Panc1 (cell line): ENCODE measurements at regions not wholly inside any gene's neighbourhood (a gene's known extent, or its start where the extent isn't known, plus 50 kb on each side); places are given as distances from the start of the nearest gene placed in this dataset.

Experiments used
- ATAC-seq: fragments of 200-7000 bp; cut with Tn5 transposase; 2 replicates; pipeline ENCODE4 v1.9.1; 2020; ENCODE audit warnings: mild to moderate bottlenecking, moderate library complexity
- BruUV-seq: library from RNA; stranded (reverse); fragments of 400-500 nt; replicated peaks from 2 replicates; lab custom pipeline; 2021; lab: Mats Ljungman, UMichigan
- CTCF ChIA-PET: fragments of 300-600 bp; sonication (Branson Sonifier 250); formaldehyde crosslinking; loops from one replicate; lab custom pipeline; 2022; ENCODE audit warnings: antibody characterized with exemption; lab: Charles Lee
- POLR2A ChIA-PET: fragments of 300-600 bp; sonication (Branson Sonifier 250); formaldehyde crosslinking; loops from one replicate; lab custom pipeline; 2022; ENCODE audit warnings: antibody characterized with exemption; lab: Charles Lee
- DNase-seq: peaks from one replicate; pipeline ENCODE4 v3.0.0-alpha.2; 2010; ENCODE audit warnings: low read depth, low spot score
- H3K27ac ChIP-seq: 2 replicates; pipeline ENCODE4 v1.5.1; 2011; ENCODE audit warnings: mild to moderate bottlenecking, low read length, inconsistent platforms
- H3K27me3 ChIP-seq: fragments of 200-500 bp; sonication (Bioruptor generic); 2 replicates; pipeline ENCODE4 v1.6.0; 2014; ENCODE audit warnings: low read length, inconsistent platforms; ENCODE audit not compliant: control insufficient read depth, insufficient read depth
- H3K36me3 ChIP-seq: fragments of 200-500 bp; sonication (Bioruptor generic); 2 replicates; pipeline ENCODE4 v1.5.1; 2014; ENCODE audit warnings: inconsistent platforms, mild to moderate bottlenecking, low read length, moderate library complexity; ENCODE audit not compliant: control insufficient read depth, insufficient read depth
- H3K4me1 ChIP-seq: 2 replicates; pipeline ENCODE4 v1.5.1; 2011; ENCODE audit warnings: inconsistent platforms, mild to moderate bottlenecking, low read length, moderate library complexity; ENCODE audit not compliant: control insufficient read depth, insufficient read depth
- H3K4me3 ChIP-seq, 2 experiments: 2 replicates each; pipeline ENCODE4 v1.5.1; 2011 to 2012; ENCODE audit warnings: low read depth in 2 of 2, low read length in 2 of 2, mild to moderate bottlenecking in 2 of 2, inconsistent platforms in 1 of 2, moderate library complexity in 1 of 2
- H3K9me3 ChIP-seq: fragments of 200-500 bp; sonication (Bioruptor generic); 2 replicates; pipeline ENCODE4 v1.5.1; 2014; ENCODE audit warnings: low read depth, mild to moderate bottlenecking, inconsistent platforms, low read length, moderate library complexity; ENCODE audit not compliant: control insufficient read depth, insufficient read depth
- CTCF ChIP-seq: fragments of 450-650 bp; IDR thresholded peaks from 2 replicates; pipeline ENCODE4 v1.5.1; 2017; ENCODE audit warnings: mild to moderate bottlenecking
- POLR2AphosphoS5 ChIP-seq: IDR thresholded peaks from 2 replicates; pipeline ENCODE4 v1.6.1; 2012; ENCODE audit warnings: mild to moderate bottlenecking, low read depth, low read length, moderate library complexity
- REST ChIP-seq, 2 experiments: IDR thresholded peaks; 2 replicates each; pipeline ENCODE4 v1.6.1; 2011 to 2012; ENCODE audit warnings: low read depth in 2 of 2, control low read depth in 1 of 2, low read length in 1 of 2, mild to moderate bottlenecking in 1 of 2, moderate library complexity in 1 of 2; ENCODE audit not compliant: insufficient read depth in 1 of 2
- SIN3A ChIP-seq: IDR thresholded peaks from 2 replicates; pipeline ENCODE4 v1.6.1; 2012; ENCODE audit warnings: low read depth, mild to moderate bottlenecking, low read length, moderate library complexity, borderline replicate concordance; ENCODE audit not compliant: insufficient read depth
- TCF7L2 ChIP-seq: IDR thresholded peaks from 2 replicates; pipeline ENCODE4 v1.6.1; 2011; ENCODE audit warnings: mild to moderate bottlenecking, low read depth, low read length, inconsistent platforms
- in situ Hi-C: cut with HindIII; loops from 2 replicates; pipeline ENCODE4 v1.10.0; 2016; ENCODE audit warnings: low sequenced_read_pairs, low pct_unique_long_range_greater_than_20kb
- intact Hi-C: fragments of 100-400 bp; cut with micrococcal nuclease; formaldehyde crosslinking; loops from one replicate; pipeline ENCODE4 v1.10.0; 2022; ENCODE audit not compliant: unreplicated experiment

DNA sequence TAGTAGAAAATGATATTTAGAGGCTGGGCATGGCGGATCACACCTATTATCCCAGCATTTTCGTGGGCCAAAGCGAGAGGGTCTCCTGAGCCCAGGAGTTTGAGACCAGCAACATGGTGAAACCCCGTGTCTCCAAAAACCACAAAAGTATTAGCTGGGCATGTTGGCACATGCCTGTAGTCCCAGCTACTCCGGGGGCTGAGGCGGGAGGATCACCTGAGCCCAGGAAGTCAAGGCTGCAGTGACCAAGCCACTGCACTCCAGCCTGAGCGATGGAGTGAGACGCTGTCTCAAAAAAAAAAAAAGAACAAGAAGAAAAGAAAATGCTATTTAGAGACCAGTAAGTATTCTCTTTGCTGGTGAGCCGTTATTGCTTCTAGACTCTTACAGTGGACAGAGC is 79.2 kb upstream of the MDM1 start:
- CTCF ChIA-PET = no interaction called here
- Histone ChIP-seq H3K27me3 (no peaks in the 10 kb centered on the region), H3K9me3 (no peaks in the 10 kb centered on the region), H3K27ac (peak overlapping the region; percentile 48; the same call in 1 of the 2 replicates), H3K4me1 (peaks cover 8% of the 10 kb centered on the region), H3K4me3 (no peak overlapping the region), H3K36me3 (no peaks in the 10 kb centered on the region)
- ATAC-seq (no peak), DNase-seq (no peak)
- TF ChIP-seq CTCF (no peak), SIN3A (no peak), REST (IDR thresholded peaks at IDR 0.05; ENCODE audit: insufficient read depth in 1 of 2, low read depth in 2 of 2, low read length in 1 of 2) (no peak), POLR2AphosphoS5 (no peak), TCF7L2 (no peak)
- in situ Hi-C loops (no loop called here), intact Hi-C loops (no loop called here)
- POLR2A ChIA-PET = interaction anchor here (0.6 kb wide), 1 partner anchor 39 kb away, joined by 6 read pairs; no protein-coding TSS in a partner anchor
- BruUV-seq = no TSS peak

- ChIA-PET CTCF (no interaction called here), POLR2A (interaction anchor here (0.7 kb wide), 1 partner anchor 37 kb away, joined by 3 read pairs; no protein-coding TSS in a partner anchor)
- DNase-seq (no peak), ATAC-seq (no peak)
- Histone ChIP-seq H3K4me1 (peaks cover 4% of the 10 kb centered on the region), H3K27ac (peak overlapping the region; percentile 67; the same call in 1 of the 2 replicates), H3K4me3 (no peak overlapping the region), H3K9me3 (no peaks in the 10 kb centered on the region), H3K27me3 (no peaks in the 10 kb centered on the region), H3K36me3 (no peaks in the 10 kb centered on the region)
- BruUV-seq = no TSS peak
- intact Hi-C loops (no loop called here), in situ Hi-C loops (no loop called here)
- no peak for TF ChIP-seq CTCF
- no peak for TF ChIP-seq REST (IDR thresholded peaks at IDR 0.05; ENCODE audit: insufficient read depth in 1 of 2, low read depth in 2 of 2, low read length in 1 of 2)
- no peak for TF ChIP-seq SIN3A
- TF ChIP-seq POLR2AphosphoS5 = no peak
- TF ChIP-seq TCF7L2 = no peak
Measured at GRCh38 chr12:68414988-68415387, 82.8 kb upstream of the MDM1 start.
